Kidney capillary endothelial cell (primary cell): ENCODE measurements at regions not wholly inside any gene's neighbourhood (a gene's known extent, or its start where the extent isn't known, plus 50 kb on each side); places are given as distances from the start of the nearest gene placed in this dataset.

ENCODE experiments used
- DNase-seq: peaks from one replicate; pipeline ENCODE4 v3.0.0-alpha.2; 2018; ENCODE audit warnings: low spot score

GRCh38 chr14:98119739-98120138, 1152.3 kb downstream of the BCL11B start:
- no peak for DNase-seq

GRCh38 chr14:98120831-98121464, 1151.0 kb downstream of the BCL11B start:
- DNase-seq: no peak

GRCh38 chr14:98122527-98122926, 1149.5 kb downstream of the BCL11B start:
- no peak for DNase-seq

- DNase-seq: no peak
These were observed 1141.3 kb downstream of the BCL11B start for GRCh38 chr14:98130691-98131090.

GRCh38 chr14:98131406-98131805, 1140.6 kb downstream of the BCL11B start:
- no peak for DNase-seq

- no peak for DNase-seq
These were observed 1138.2 kb downstream of the BCL11B start for GRCh38 chr14:98133806-98134205.

GRCh38 chr14:98136012-98136789, 1135.8 kb downstream of the BCL11B start:
- no peak for DNase-seq

- DNase-seq: no peak
These were observed 1134.6 kb downstream of the BCL11B start for GRCh38 chr14:98137131-98138025.

- DNase-seq: peak; percentile 2
These were observed 1133.3 kb downstream of the BCL11B start for GRCh38 chr14:98138666-98139065.

- no peak for DNase-seq
These were observed 1131.0 kb downstream of the BCL11B start for GRCh38 chr14:98140862-98141530.

- no peak for DNase-seq
These were observed 1128.4 kb downstream of the BCL11B start for GRCh38 chr14:98143566-98143965.

- DNase-seq: no peak
These were observed 1127.0 kb downstream of the BCL11B start for GRCh38 chr14:98144964-98145363.

GRCh38 chr14:98146416-98146815, 1125.6 kb downstream of the BCL11B start:
- no peak for DNase-seq

- no peak for DNase-seq
These were observed 1117.7 kb downstream of the BCL11B start for GRCh38 chr14:98154254-98154653.

GRCh38 chr14:98156411-98156810, 1115.6 kb downstream of the BCL11B start:
- DNase-seq: no peak

- DNase-seq: no peak
These were observed 1111.1 kb downstream of the BCL11B start for GRCh38 chr14:98160901-98161300.

- DNase-seq: no peak
These were observed 1110.6 kb downstream of the BCL11B start for GRCh38 chr14:98161356-98161755.

GRCh38 chr14:98162856-98163805, 1108.9 kb downstream of the BCL11B start:
- DNase-seq: no peak

GRCh38 chr14:98163873-98164272, 1108.1 kb downstream of the BCL11B start:
- no peak for DNase-seq

GRCh38 chr14:98165976-98166375, 1106.0 kb downstream of the BCL11B start:
- no peak for DNase-seq

- DNase-seq: no peak
These were observed 1104.7 kb downstream of the BCL11B start for GRCh38 chr14:98167275-98167674.
